Small intestine (tissue), 7 donors: ENCODE measurements at regions not wholly inside any gene's neighbourhood (a gene's known extent, or its start where the extent isn't known, plus 50 kb on each side); places are given as distances from the start of the nearest gene placed in this dataset.

Experiments used
- DNase-seq, 2 donors: peaks; one replicate each; pipeline versions ENCODE4 v3.0.0 to v3.0.0-alpha.2; 2013
- FAIRE-seq: peaks from 2 replicates; lab custom pipeline; 2012; peaks lifted over from hg19 to GRCh38; lab: Jason Lieb, UNC
- H3K27ac ChIP-seq, 3 donors: one replicate each; pipeline ENCODE4 v1.5.1; 2013; ENCODE audit warnings: low read length in 2 of 3, mild to moderate bottlenecking in 2 of 3, control low read depth in 1 of 3, inconsistent platforms in 1 of 3, low read depth in 1 of 3, moderate library complexity in 1 of 3
- H3K27me3 ChIP-seq, 3 donors: one replicate each; pipeline ENCODE4 v1.6.1; 2013; ENCODE audit warnings: low read length in 3 of 3, inconsistent platforms in 1 of 3; ENCODE audit not compliant: control insufficient read depth in 3 of 3, insufficient read depth in 3 of 3
- H3K36me3 ChIP-seq, 3 donors: one replicate each; pipeline ENCODE4 v1.6.1; 2013; ENCODE audit warnings: low read length in 3 of 3, inconsistent platforms in 1 of 3, low read depth in 1 of 3, mild to moderate bottlenecking in 1 of 3, moderate library complexity in 1 of 3; ENCODE audit not compliant: control insufficient read depth in 3 of 3, insufficient read depth in 2 of 3
- H3K4me1 ChIP-seq, 3 donors: one replicate each; pipeline ENCODE4 v1.6.1; 2013; ENCODE audit warnings: low read length in 2 of 3, inconsistent platforms in 1 of 3, low read depth in 1 of 3, mild to moderate bottlenecking in 1 of 3, moderate library complexity in 1 of 3; ENCODE audit not compliant: control insufficient read depth in 3 of 3, insufficient read depth in 2 of 3
- H3K4me3 ChIP-seq, 3 donors: one replicate each; pipeline ENCODE4 v1.5.1; 2013; ENCODE audit warnings: low read length in 3 of 3, control low read depth in 1 of 3, inconsistent platforms in 1 of 3, low read depth in 1 of 3, mild to moderate bottlenecking in 1 of 3, moderate library complexity in 1 of 3
- H3K9me3 ChIP-seq, 2 donors: one replicate each; pipeline ENCODE4 v1.6.1; 2013; ENCODE audit warnings: low read depth in 1 of 2, low read length in 1 of 2; ENCODE audit not compliant: control insufficient read depth in 2 of 2, insufficient read depth in 1 of 2
- WGBS, 3 donors: extraction: QIAGEN DNeasy Blood & Tissue Kit; methylation state at CpG; one replicate each; pipeline ENCODE4 v1.1.7; 2013; 5-methylcytosine and 5-hydroxymethylcytosine counted together
- donor health status: healthy with polysubstance abuse.
- donor health status: control.
- donor health status: control.
- donor health status: Bipolar disorder and iron deficiency.
- donor health status: healthy.

- Histone ChIP-seq H3K9me3 (peaks cover 0 to 8% of the 10 kb centered on the region in 2 donors), H3K4me1 (no peaks in the 10 kb centered on the region), H3K27ac (no peak overlapping the region), H3K36me3 (no peaks in the 10 kb centered on the region), H3K27me3 (no peaks in the 10 kb centered on the region), H3K4me3 (no peak overlapping the region)
- WGBS, 3 donors: 61 to 74% (median 63%) methylated on average over 4 of the region's 4 CpGs
- DNase-seq: no peak
- no peak for FAIRE-seq
Measured at GRCh38 chr3:87727783-87728182, 331.0 kb downstream of the CGGBP1 start.

- no peak for FAIRE-seq
- no peaks in the 10 kb centered on the region for H3K9me3 ChIP-seq
- 46 to 63% (median 50%) methylated on average over 2 of the region's 2 CpGs for WGBS, 3 donors
Measured at GRCh38 chr3:87719060-87719459, 339.7 kb downstream of the CGGBP1 start.

GRCh38 chr3:87710511-87710910 lies 348.3 kb downstream of the CGGBP1 start:
- FAIRE-seq: no peak
- Histone ChIP-seq H3K27ac (no peak overlapping the region), H3K4me1 (no peaks in the 10 kb centered on the region), H3K4me3 (no peak overlapping the region), H3K27me3 (no peaks in the 10 kb centered on the region), H3K36me3 (no peaks in the 10 kb centered on the region), H3K9me3 (peaks cover 0 to 4% of the 10 kb centered on the region in 2 donors)
- no peak for DNase-seq
- WGBS, 3 donors: 53 to 64% (median 58%) methylated on average over 1 of the region's 1 CpG

More at GRCh38 chr3:87719060-87719459, 339.7 kb downstream of the CGGBP1 start:
- no peak overlapping the region for H3K4me3 ChIP-seq
- DNase-seq: no peak
- H3K27ac ChIP-seq: no peak overlapping the region
- no peaks in the 10 kb centered on the region for H3K36me3 ChIP-seq
- no peaks in the 10 kb centered on the region for H3K27me3 ChIP-seq
- no peaks in the 10 kb centered on the region for H3K4me1 ChIP-seq

GRCh38 chr3:87710028-87710427 lies 348.8 kb downstream of the CGGBP1 start:
- DNase-seq (no peak), FAIRE-seq (no peak)
- H3K27ac ChIP-seq: no peak overlapping the region

GRCh38 chr3:87706176-87706575 lies 352.6 kb downstream of the CGGBP1 start:
- H3K27ac ChIP-seq: no peak overlapping the region
- H3K4me3 ChIP-seq: no peak overlapping the region
- H3K9me3 ChIP-seq: peaks cover 0 to 4% of the 10 kb centered on the region in 2 donors
- DNase-seq (no peak), FAIRE-seq (no peak)
- no peaks in the 10 kb centered on the region for H3K27me3 ChIP-seq
- no peaks in the 10 kb centered on the region for H3K4me1 ChIP-seq
- H3K36me3 ChIP-seq: no peaks in the 10 kb centered on the region
- WGBS, 3 donors: 57 to 71% (median 69%) methylated on average over 2 of the region's 2 CpGs

More at GRCh38 chr3:87710028-87710427, 348.8 kb downstream of the CGGBP1 start:
- Histone ChIP-seq H3K36me3 (no peaks in the 10 kb centered on the region), H3K4me3 (no peak overlapping the region), H3K4me1 (no peaks in the 10 kb centered on the region), H3K27me3 (no peaks in the 10 kb centered on the region), H3K9me3 (peaks cover 0 to 4% of the 10 kb centered on the region in 2 donors)

GRCh38 chr3:87702600-87702999 lies 356.2 kb downstream of the CGGBP1 start:
- WGBS, 3 donors: 81 to 91% (median 91%) methylated on average over 4 of the region's 4 CpGs
- Histone ChIP-seq H3K27ac (no peak overlapping the region), H3K4me3 (no peak overlapping the region), H3K27me3 (no peaks in the 10 kb centered on the region), H3K4me1 (no peaks in the 10 kb centered on the region), H3K9me3 (peaks cover 0 to 4% of the 10 kb centered on the region in 2 donors), H3K36me3 (no peaks in the 10 kb centered on the region)
- DNase-seq (no peak), FAIRE-seq (no peak)

- Histone ChIP-seq H3K4me3 (no peak overlapping the region), H3K4me1 (no peaks in the 10 kb centered on the region), H3K36me3 (no peaks in the 10 kb centered on the region), H3K27me3 (no peaks in the 10 kb centered on the region), H3K27ac (no peak overlapping the region), H3K9me3 (no peaks in the 10 kb centered on the region)
- FAIRE-seq (no peak), DNase-seq (no peak)
- 72 to 79% (median 74%) methylated on average over 6 of the region's 6 CpGs for WGBS, 3 donors
Measured at GRCh38 chr3:87696124-87697013, 362.4 kb downstream of the CGGBP1 start.

GRCh38 chr3:87694678-87695077 lies 364.1 kb downstream of the CGGBP1 start:
- H3K27me3 ChIP-seq: no peaks in the 10 kb centered on the region
- no peaks in the 10 kb centered on the region for H3K9me3 ChIP-seq
- 40 to 59% (median 57%) methylated on average over 2 of the region's 2 CpGs for WGBS, 3 donors
- FAIRE-seq (no peak), DNase-seq (no peak)
- H3K27ac ChIP-seq: no peak overlapping the region
- no peaks in the 10 kb centered on the region for H3K36me3 ChIP-seq
- H3K4me1 ChIP-seq: no peaks in the 10 kb centered on the region
- no peak overlapping the region for H3K4me3 ChIP-seq
